ENCODE measurements at regions not wholly inside any gene's neighbourhood (a gene's known extent, or its start where the extent isn't known, plus 50 kb on each side); places are given as distances from the start of the nearest gene placed in this dataset.

DNA sequence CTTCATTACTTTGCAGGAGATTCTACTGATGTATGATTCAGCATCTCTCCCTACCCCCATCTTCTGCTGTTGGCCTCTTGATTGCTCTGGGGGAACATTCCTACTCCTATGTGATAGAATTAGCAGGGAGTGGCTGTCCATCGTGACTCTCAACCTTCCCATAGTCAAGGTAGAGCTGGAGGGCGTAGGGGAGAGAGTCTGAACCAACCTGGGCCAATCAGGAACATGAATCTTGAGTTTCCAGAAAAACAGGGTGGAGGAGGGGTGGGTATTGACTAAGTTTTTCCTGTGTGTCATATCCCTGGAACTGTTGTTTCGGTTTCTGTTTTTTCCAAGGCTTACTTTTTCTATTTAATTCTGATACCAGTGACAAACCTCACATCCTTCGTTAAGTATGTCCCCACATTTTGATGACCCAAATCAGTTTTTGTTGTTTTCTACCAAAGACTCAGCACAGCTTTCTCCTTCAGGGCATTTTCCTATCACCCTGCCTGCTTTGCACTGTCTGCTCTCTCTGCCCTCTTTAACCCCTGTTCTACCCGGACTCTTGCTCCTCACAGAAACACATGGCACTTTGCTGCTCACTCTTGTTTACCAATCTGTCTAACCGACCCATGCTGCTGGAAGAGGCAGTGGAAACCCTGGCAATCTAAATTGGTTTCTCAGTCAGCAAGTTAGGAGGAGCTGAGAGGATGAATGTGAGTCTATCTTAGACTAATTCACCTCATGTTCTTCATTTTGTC, 1428.3 kb downstream of the AACS start:
- H3K4me3 ChIP-seq (replicated peaks; ENCODE audit: insufficient read depth, low read length) = no peak overlapping the region
- no peak overlapping the region for H3K27ac ChIP-seq (replicated peaks)
- no peaks in the 10 kb centered on the region for H3K27me3 ChIP-seq (ENCODE audit: insufficient read depth, poor library complexity, severe bottlenecking)
- no peak for DNase-seq (ENCODE audit: low read depth in 1 of 2, low spot score in 1 of 2)
- TF ChIP-seq, protein P1, sequence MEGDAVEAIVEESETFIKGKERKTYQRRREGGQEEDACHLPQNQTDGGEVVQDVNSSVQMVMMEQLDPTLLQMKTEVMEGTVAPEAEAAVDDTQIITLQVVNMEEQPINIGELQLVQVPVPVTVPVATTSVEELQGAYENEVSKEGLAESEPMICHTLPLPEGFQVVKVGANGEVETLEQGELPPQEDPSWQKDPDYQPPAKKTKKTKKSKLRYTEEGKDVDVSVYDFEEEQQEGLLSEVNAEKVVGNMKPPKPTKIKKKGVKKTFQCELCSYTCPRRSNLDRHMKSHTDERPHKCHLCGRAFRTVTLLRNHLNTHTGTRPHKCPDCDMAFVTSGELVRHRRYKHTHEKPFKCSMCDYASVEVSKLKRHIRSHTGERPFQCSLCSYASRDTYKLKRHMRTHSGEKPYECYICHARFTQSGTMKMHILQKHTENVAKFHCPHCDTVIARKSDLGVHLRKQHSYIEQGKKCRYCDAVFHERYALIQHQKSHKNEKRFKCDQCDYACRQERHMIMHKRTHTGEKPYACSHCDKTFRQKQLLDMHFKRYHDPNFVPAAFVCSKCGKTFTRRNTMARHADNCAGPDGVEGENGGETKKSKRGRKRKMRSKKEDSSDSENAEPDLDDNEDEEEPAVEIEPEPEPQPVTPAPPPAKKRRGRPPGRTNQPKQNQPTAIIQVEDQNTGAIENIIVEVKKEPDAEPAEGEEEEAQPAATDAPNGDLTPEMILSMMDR (IDR thresholded peaks at IDR 0.05; ENCODE audit: insufficient read depth, low read length) = no peak
- TF ChIP-seq, protein P2, sequence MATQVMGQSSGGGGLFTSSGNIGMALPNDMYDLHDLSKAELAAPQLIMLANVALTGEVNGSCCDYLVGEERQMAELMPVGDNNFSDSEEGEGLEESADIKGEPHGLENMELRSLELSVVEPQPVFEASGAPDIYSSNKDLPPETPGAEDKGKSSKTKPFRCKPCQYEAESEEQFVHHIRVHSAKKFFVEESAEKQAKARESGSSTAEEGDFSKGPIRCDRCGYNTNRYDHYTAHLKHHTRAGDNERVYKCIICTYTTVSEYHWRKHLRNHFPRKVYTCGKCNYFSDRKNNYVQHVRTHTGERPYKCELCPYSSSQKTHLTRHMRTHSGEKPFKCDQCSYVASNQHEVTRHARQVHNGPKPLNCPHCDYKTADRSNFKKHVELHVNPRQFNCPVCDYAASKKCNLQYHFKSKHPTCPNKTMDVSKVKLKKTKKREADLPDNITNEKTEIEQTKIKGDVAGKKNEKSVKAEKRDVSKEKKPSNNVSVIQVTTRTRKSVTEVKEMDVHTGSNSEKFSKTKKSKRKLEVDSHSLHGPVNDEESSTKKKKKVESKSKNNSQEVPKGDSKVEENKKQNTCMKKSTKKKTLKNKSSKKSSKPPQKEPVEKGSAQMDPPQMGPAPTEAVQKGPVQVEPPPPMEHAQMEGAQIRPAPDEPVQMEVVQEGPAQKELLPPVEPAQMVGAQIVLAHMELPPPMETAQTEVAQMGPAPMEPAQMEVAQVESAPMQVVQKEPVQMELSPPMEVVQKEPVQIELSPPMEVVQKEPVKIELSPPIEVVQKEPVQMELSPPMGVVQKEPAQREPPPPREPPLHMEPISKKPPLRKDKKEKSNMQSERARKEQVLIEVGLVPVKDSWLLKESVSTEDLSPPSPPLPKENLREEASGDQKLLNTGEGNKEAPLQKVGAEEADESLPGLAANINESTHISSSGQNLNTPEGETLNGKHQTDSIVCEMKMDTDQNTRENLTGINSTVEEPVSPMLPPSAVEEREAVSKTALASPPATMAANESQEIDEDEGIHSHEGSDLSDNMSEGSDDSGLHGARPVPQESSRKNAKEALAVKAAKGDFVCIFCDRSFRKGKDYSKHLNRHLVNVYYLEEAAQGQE (IDR thresholded peaks at IDR 0.05; ENCODE audit: insufficient replicate concordance, low read depth) = no peak
- no peak for TF ChIP-seq SPI1 (IDR thresholded peaks at IDR 0.05; ENCODE audit: borderline replicate concordance, low read depth)
- TF ChIP-seq POLR2AphosphoS5 (IDR thresholded peaks at IDR 0.05; ENCODE audit: low read depth) = no peak
- no peak for TF ChIP-seq GABPA (IDR thresholded peaks at IDR 0.05; ENCODE audit: low read depth)

DNA sequence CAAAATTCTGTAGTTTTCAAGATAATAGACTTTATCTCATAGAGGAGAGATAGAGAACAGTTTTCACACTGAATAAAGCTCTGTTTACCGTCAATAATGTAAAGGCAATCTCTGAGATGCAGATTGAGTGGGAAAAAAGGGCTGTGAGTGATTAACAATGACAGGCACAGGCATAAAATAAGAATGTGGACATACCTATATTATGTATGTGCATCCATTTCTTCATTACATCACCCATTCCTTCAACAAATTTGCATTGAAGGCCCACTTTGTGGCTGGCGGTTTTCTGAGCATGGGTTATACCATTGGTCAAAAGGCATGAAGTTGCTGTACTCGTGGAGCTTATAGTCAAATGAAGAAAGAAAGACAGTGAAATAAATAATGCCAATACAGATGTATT, 1431.0 kb downstream of the AACS start:
- Histone ChIP-seq H3K4me3 (replicated peaks; ENCODE audit: insufficient read depth, low read length) (no peak overlapping the region), H3K27ac (replicated peaks) (no peak overlapping the region), H3K27me3 (ENCODE audit: insufficient read depth, poor library complexity, severe bottlenecking) (no peaks in the 10 kb centered on the region)
- DNase-seq (ENCODE audit: low read depth in 1 of 2, low spot score in 1 of 2) = no peak
- TF ChIP-seq, protein P1 (IDR thresholded peaks at IDR 0.05; ENCODE audit: insufficient read depth, low read length) = no peak

DNA sequence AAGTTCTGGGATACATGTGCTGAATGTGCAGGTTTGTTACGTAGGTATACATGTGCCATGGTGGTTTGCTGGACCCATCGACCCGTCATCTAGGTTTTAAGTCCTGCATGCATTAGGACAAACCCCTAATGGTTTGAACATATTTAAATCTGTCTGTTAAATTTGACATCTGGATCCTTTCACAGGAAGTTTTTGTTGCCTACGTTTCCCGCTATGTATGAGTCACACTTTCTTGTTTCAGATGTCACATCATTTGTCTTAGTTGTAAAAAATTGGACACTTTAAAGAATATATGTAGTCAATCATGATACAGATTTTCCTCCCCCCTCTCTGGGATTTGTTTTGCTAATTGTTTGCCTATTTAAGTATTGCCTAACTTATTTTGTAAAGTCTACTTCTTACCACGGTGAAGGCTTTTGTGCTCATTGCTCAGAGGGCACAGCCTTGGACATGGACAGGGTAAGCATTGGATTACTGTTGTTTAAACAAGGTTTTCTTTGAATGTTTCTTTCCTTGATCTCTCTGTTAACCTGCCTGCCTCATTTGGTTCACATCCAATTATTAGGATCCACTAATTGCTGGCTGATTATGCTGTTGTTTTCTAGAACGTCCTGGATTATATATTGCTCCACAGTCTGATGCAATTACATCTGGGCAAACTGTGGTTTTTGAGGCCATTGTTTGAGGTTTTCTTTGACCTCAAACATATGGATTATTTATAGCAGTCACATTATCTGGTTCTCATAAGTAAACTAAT, 1441.4 kb downstream of the AACS start:
- Histone ChIP-seq H3K27ac (replicated peaks) (no peak overlapping the region), H3K27me3 (ENCODE audit: insufficient read depth, poor library complexity, severe bottlenecking) (no peaks in the 10 kb centered on the region), H3K4me3 (replicated peaks; ENCODE audit: insufficient read depth, low read length) (no peak overlapping the region)
- TF ChIP-seq, protein P1 (IDR thresholded peaks at IDR 0.05; ENCODE audit: insufficient read depth, low read length) = no peak
- TF ChIP-seq, protein P2 (IDR thresholded peaks at IDR 0.05; ENCODE audit: insufficient replicate concordance, low read depth) = no peak
- TF ChIP-seq SPI1 (IDR thresholded peaks at IDR 0.05; ENCODE audit: borderline replicate concordance, low read depth) (no peak), GABPA (IDR thresholded peaks at IDR 0.05; ENCODE audit: low read depth) (no peak), POLR2AphosphoS5 (IDR thresholded peaks at IDR 0.05; ENCODE audit: low read depth) (no peak)
- DNase-seq (ENCODE audit: low read depth in 1 of 2, low spot score in 1 of 2) = no peak

Data from HL-60 (cell line).